Subcutaneous abdominal adipose tissue (tissue), 5 donors: ENCODE measurements at regions not wholly inside any gene's neighbourhood (a gene's known extent, or its start where the extent isn't known, plus 50 kb on each side); places are given as distances from the start of the nearest gene placed in this dataset.

Source experiments
- H3K27ac ChIP-seq: one replicate; pipeline ENCODE4 v1.7.0; 2013; ENCODE audit warnings: low read depth, mild to moderate bottlenecking, inconsistent platforms, low read length, moderate library complexity
- H3K27me3 ChIP-seq, 5 donors: one replicate each; pipeline ENCODE4 v1.7.0; 2013; ENCODE audit warnings: low read length in 5 of 5, inconsistent platforms in 1 of 5; ENCODE audit not compliant: control insufficient read depth in 5 of 5, insufficient read depth in 4 of 5
- H3K36me3 ChIP-seq, 5 donors: one replicate each; pipeline ENCODE4 v1.7.0; 2013; ENCODE audit warnings: low read length in 5 of 5; ENCODE audit not compliant: control insufficient read depth in 5 of 5, insufficient read depth in 5 of 5
- H3K4me1 ChIP-seq, 5 donors: one replicate each; pipeline ENCODE4 v1.7.0; 2013; ENCODE audit warnings: low read length in 5 of 5, mild to moderate bottlenecking in 3 of 5, moderate library complexity in 1 of 5; ENCODE audit not compliant: control insufficient read depth in 5 of 5, insufficient read depth in 5 of 5
- H3K4me3 ChIP-seq, 5 donors: one replicate each; pipeline ENCODE4 v1.7.0; 2013; ENCODE audit warnings: low read length in 5 of 5, low read depth in 1 of 5
- H3K9ac ChIP-seq, 5 donors: one replicate each; pipeline ENCODE4 v1.7.0; 2013; ENCODE audit warnings: low read length in 5 of 5, mild to moderate bottlenecking in 4 of 5, moderate library complexity in 3 of 5
- H3K9me3 ChIP-seq, 5 donors: one replicate each; pipeline ENCODE4 v1.7.0; 2013; ENCODE audit warnings: low read length in 5 of 5; ENCODE audit not compliant: control insufficient read depth in 5 of 5
- donor health status: healthy.
- donor health status: healthy.
- donor health status: healthy.
- donor health status: healthy.
- donor health status: healthy.

GRCh38 chrX:120819126-120819525 is 56.5 kb downstream of the CT47B1 start:
- Histone ChIP-seq H3K27ac (no peak overlapping the region), H3K9me3 (peaks cover 0 to 6% (median 0%) of the 10 kb centered on the region in 5 donors), H3K9ac (no peak overlapping the region), H3K27me3 (peaks cover 0 to 2% (median 0%) of the 10 kb centered on the region in 5 donors), H3K36me3 (no peaks in the 10 kb centered on the region), H3K4me3 (no peak overlapping the region), H3K4me1 (no peaks in the 10 kb centered on the region)

GRCh38 chrX:120813982-120814381 is 61.7 kb downstream of the CT47B1 start:
- Histone ChIP-seq H3K4me3 (no peak overlapping the region), H3K9me3 (peaks cover 0 to 3% (median 0%) of the 10 kb centered on the region in 5 donors), H3K27me3 (no peaks in the 10 kb centered on the region), H3K9ac (no peak overlapping the region), H3K27ac (no peak overlapping the region), H3K4me1 (no peaks in the 10 kb centered on the region), H3K36me3 (no peaks in the 10 kb centered on the region)

DNA sequence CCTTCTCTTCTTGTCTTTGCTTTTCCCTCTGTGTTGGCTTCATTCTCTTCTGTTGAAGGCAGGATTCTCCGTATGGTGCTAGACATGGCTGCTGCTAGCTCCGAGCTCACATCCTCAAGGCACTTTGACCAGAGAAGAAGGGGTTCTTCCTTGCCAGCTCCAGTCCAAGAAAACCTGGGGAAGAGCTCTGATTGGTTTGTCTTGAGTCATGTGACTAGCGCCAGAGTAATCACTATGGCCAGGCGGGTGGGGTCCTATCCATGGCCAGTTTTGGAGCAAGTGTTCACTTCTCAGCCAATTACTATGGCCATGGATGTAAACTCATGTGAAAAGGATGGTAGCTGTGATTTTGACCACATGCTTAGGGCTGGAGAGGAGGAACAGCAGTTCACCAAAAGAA is 74.2 kb downstream of the CT47B1 start:
- Histone ChIP-seq H3K9ac (no peak overlapping the region), H3K36me3 (no peaks in the 10 kb centered on the region), H3K27me3 (peaks cover 0 to 5% (median 3%) of the 10 kb centered on the region in 5 donors), H3K4me1 (peaks cover 0 to 15% (median 2%) of the 10 kb centered on the region in 5 donors), H3K4me3 (no peak overlapping the region), H3K27ac (no peak overlapping the region), H3K9me3 (peaks cover 0 to 3% (median 0%) of the 10 kb centered on the region in 5 donors)

- no peak overlapping the region for H3K9ac ChIP-seq
- H3K9me3 ChIP-seq = peaks cover 0 to 3% (median 0%) of the 10 kb centered on the region in 5 donors
- no peak overlapping the region for H3K4me3 ChIP-seq
- H3K27ac ChIP-seq = no peak overlapping the region
- H3K36me3 ChIP-seq = no peaks in the 10 kb centered on the region
- H3K27me3 ChIP-seq = peaks cover 0 to 3% (median 0%) of the 10 kb centered on the region in 5 donors
- H3K4me1 ChIP-seq = peaks cover 0 to 34% (median 2%) of the 10 kb centered on the region in 5 donors
These were observed 78.3 kb downstream of the CT47B1 start for GRCh38 chrX:120797188-120797851.

GRCh38 chrX:120795301-120795700 is 80.4 kb downstream of the CT47B1 start:
- H3K36me3 ChIP-seq = no peaks in the 10 kb centered on the region
- H3K27ac ChIP-seq = no peak overlapping the region

GRCh38 chrX:120794525-120794975 is 81.1 kb downstream of the CT47B1 start:
- H3K27ac ChIP-seq = no peak overlapping the region
- peaks cover 0 to 2% (median 0%) of the 10 kb centered on the region in 5 donors for H3K27me3 ChIP-seq
- H3K36me3 ChIP-seq = no peaks in the 10 kb centered on the region
- peaks cover 0 to 43% (median 13%) of the 10 kb centered on the region in 5 donors for H3K4me1 ChIP-seq
- H3K9ac ChIP-seq = no peak overlapping the region
- no peaks in the 10 kb centered on the region for H3K9me3 ChIP-seq
- no peak overlapping the region for H3K4me3 ChIP-seq

More at GRCh38 chrX:120795301-120795700, 80.4 kb downstream of the CT47B1 start:
- Histone ChIP-seq H3K9ac (no peak overlapping the region), H3K4me3 (no peak overlapping the region), H3K27me3 (peaks cover 0 to 2% (median 0%) of the 10 kb centered on the region in 5 donors), H3K9me3 (no peaks in the 10 kb centered on the region), H3K4me1 (peaks cover 0 to 43% (median 11%) of the 10 kb centered on the region in 5 donors)

DNA sequence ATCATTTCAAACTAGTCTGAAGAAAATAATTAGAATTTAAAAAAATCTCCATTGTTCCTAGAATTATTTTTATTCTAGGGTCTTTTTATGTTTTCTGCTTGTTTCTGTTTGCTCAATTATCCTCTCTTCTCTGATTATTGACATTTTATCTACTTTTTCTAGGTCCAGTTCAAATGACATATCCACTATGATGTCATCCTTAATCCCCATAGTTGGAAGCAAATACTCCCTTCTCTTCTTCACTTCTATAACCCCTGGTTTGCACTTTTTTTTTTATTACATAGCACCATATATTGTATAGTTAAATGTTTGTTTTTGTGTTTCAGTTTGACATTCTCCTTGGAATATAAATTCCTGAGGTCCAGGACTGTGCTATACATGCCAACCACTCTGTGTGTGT is 82.6 kb downstream of the CT47B1 start:
- Histone ChIP-seq H3K27ac (no peak overlapping the region), H3K27me3 (peaks cover 0 to 2% (median 0%) of the 10 kb centered on the region in 5 donors), H3K4me3 (no peak overlapping the region), H3K4me1 (peaks cover 0 to 41% (median 13%) of the 10 kb centered on the region in 5 donors), H3K9me3 (no peaks in the 10 kb centered on the region), H3K36me3 (no peaks in the 10 kb centered on the region), H3K9ac (no peak overlapping the region)

DNA sequence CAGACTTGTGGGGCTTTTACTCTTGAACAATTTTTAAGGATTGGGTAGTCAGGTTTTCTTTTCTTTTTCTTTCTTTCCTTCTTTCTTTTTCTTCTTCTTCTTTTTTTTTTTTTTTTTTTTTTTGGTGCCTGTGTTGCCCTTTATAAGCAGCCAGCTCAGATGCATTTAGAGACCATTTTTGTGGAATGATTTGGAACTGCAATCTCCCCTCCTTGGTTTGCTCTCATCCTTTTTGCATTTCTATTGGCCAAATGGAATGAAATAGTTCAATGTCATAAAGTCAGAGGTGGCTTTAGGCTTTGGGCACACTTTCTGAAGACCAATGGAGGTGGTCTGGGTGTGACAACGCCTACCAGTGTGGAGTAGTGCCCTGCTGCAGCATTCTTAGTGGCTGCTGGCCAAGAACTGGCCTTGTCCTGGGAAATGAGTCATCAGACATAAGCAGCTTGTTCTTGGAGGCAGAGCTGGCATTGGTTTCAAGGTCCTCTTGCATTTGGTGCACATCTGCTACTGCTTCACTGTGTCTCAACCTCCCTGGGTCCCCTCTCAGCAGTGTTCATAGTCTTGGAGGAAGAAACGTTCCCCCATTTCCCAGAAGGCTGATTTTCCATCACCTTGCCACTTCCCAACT is 84.5 kb downstream of the CT47B1 start:
- Histone ChIP-seq H3K27me3 (peaks cover 0 to 3% (median 0%) of the 10 kb centered on the region in 5 donors), H3K4me1 (peaks cover 0 to 24% (median 6%) of the 10 kb centered on the region in 5 donors), H3K36me3 (no peaks in the 10 kb centered on the region), H3K27ac (no peak overlapping the region), H3K9ac (no peak overlapping the region), H3K9me3 (no peaks in the 10 kb centered on the region), H3K4me3 (no peak overlapping the region)

DNA sequence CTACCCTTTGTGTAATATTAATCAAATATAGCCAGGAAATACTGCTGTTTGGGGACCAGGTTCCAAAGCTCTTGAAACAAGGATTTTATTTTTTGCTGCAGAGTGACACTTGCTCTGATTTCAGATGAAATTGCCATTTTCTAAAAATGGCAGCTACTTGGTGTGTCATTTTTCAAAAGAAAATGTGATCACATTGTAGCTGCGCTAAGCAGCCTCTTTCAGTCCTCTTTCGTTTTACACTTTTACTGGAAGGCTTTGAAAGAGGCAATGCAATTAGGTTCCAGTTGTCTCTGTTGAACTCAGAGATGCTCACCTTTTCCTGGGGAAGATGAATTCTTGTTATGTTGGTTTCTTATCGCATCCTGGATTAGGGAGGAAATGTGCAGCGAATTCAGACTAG is 85.1 kb downstream of the CT47B1 start:
- Histone ChIP-seq H3K4me3 (no peak overlapping the region), H3K9me3 (no peaks in the 10 kb centered on the region), H3K9ac (no peak overlapping the region), H3K36me3 (no peaks in the 10 kb centered on the region), H3K27me3 (peaks cover 0 to 5% (median 0%) of the 10 kb centered on the region in 5 donors), H3K27ac (no peak overlapping the region), H3K4me1 (peaks cover 0 to 21% (median 6%) of the 10 kb centered on the region in 5 donors)

DNA sequence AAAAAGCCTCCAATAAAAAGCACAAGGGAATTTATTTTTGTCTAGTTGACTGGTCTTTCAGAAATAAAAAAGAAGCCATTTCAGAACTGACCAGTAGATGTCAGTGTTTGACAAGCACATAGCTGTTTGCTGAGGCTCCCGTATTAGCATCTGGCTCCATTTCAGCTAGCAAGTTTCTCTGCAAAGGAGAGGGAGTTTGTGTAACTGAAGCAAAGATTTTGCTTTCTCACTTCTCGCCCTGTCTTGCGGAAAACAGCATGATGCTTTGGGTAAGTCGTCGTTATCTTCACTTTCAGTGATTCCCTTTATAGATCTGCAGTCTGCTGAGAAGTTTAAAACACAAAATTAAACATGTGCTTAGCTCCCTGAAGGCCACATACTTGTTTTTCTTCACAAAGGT is 85.5 kb downstream of the CT47B1 start:
- Histone ChIP-seq H3K36me3 (no peaks in the 10 kb centered on the region), H3K4me3 (no peak overlapping the region), H3K27ac (no peak overlapping the region)

More for the DNA sequence above, 85.5 kb downstream of the CT47B1 start:
- Histone ChIP-seq H3K9me3 (no peaks in the 10 kb centered on the region), H3K9ac (no peak overlapping the region), H3K4me1 (peaks cover 0 to 16% (median 6%) of the 10 kb centered on the region in 5 donors), H3K27me3 (peaks cover 0 to 5% (median 3%) of the 10 kb centered on the region in 5 donors)
